IMR-90 (cell line): ENCODE measurements at regions not wholly inside any gene's neighbourhood (a gene's known extent, or its start where the extent isn't known, plus 50 kb on each side); places are given as distances from the start of the nearest gene placed in this dataset.

Source experiments
- BHLHE40 ChIP-seq: fragments of 150-350 bp; IDR thresholded peaks from 2 replicates; pipeline ENCODE4 v1.6.1; 2016; ENCODE audit warnings: mild to moderate bottlenecking, low read depth, low read length
- CTCF ChIP-seq: conservative IDR thresholded peaks from 2 replicates; pipeline ENCODE4 v1.5.1; 2012; ENCODE audit warnings: mild to moderate bottlenecking, low read depth, low read length, improper control_type of control experiment
- NFE2L2 ChIP-seq: fragments of 150-350 bp; IDR thresholded peaks from 2 replicates; pipeline ENCODE4 v1.6.1; 2016; ENCODE audit warnings: low read depth, mild to moderate bottlenecking, low read length
- POLR2A ChIP-seq: IDR thresholded peaks from 2 replicates; pipeline ENCODE4 v1.6.1; 2012; ENCODE audit warnings: mild to moderate bottlenecking, low read depth, low read length

GRCh38 chr2:4246364-4247131 lies 543.2 kb downstream of the DCDC2C start:
- TF ChIP-seq POLR2A (no peak), NFE2L2 (no peak), CTCF (no peak), BHLHE40 (no peak)
